IMR-90 (cell line): ENCODE measurements at regions not wholly inside any gene's neighbourhood (a gene's known extent, or its start where the extent isn't known, plus 50 kb on each side); places are given as distances from the start of the nearest gene placed in this dataset.

Source experiments
- ATAC-seq: fragments of 200-7000 bp; cut with Tn5 transposase; 2 replicates; pipeline ENCODE4 v1.9.1; 2020; ENCODE audit warnings: low read depth, mild to moderate bottlenecking, moderate library complexity
- BruUV-seq: library from RNA; stranded (reverse); fragments of 400-500 nt; replicated peaks from 2 replicates; lab custom pipeline; 2021; lab: Mats Ljungman, UMichigan
- CTCF ChIA-PET: fragments of 300-600 bp; formaldehyde crosslinking; extraction: SDS; loops from one replicate; lab custom pipeline; 2021; ENCODE audit warnings: antibody characterized with exemption; lab: Yijun Ruan, JAX
- POLR2A ChIA-PET: fragments of 300-600 bp; sonication (Branson Sonifier 250); formaldehyde crosslinking; loops from one replicate; lab custom pipeline; 2022; ENCODE audit warnings: antibody characterized with exemption; ENCODE audit not compliant: unreplicated experiment; lab: Charles Lee
- DNase-seq: peaks from one replicate; pipeline ENCODE4 v3.0.0; 2013
- H2AFZ ChIP-seq: replicated peaks from 2 replicates; pipeline ENCODE3; 2013; ENCODE audit warnings: low read length, mild to moderate bottlenecking; ENCODE audit not compliant: poor library complexity
- H2AK5ac ChIP-seq: 2 replicates; pipeline ENCODE4 v1.6.1; 2013; ENCODE audit warnings: low read depth, low read length, inconsistent platforms
- H2AK9ac ChIP-seq: replicated peaks from 2 replicates; pipeline ENCODE3; 2013; ENCODE audit warnings: mild to moderate bottlenecking, low read depth, low read length, moderate library complexity; ENCODE audit not compliant: poor library complexity
- H2BK120ac ChIP-seq: 2 replicates; pipeline ENCODE4 v1.6.1; 2013; ENCODE audit warnings: low read depth, low read length, inconsistent platforms
- H2BK15ac ChIP-seq: 3 replicates; pipeline ENCODE4 v1.6.1; 2013; ENCODE audit warnings: low read depth, low read length, inconsistent platforms
- H2BK20ac ChIP-seq: 2 replicates; pipeline ENCODE4 v1.6.1; 2013; ENCODE audit warnings: low read depth, mild to moderate bottlenecking, inconsistent platforms, low read length, moderate library complexity
- H2BK5ac ChIP-seq: 2 replicates; pipeline ENCODE4 v1.6.1; 2013; ENCODE audit warnings: mild to moderate bottlenecking, low read depth, low read length, inconsistent platforms; ENCODE audit not compliant: poor library complexity, severe bottlenecking
- H3K14ac ChIP-seq: replicated peaks from 2 replicates; pipeline ENCODE4 v1.6.1; 2013; ENCODE audit warnings: low read depth, low read length, inconsistent platforms
- H3K18ac ChIP-seq: 2 replicates; pipeline ENCODE4 v1.6.1; 2013; ENCODE audit warnings: low read depth, low read length, control low read depth
- H3K23ac ChIP-seq: 2 replicates; pipeline ENCODE4 v1.6.1; 2013; ENCODE audit warnings: low read depth, low read length, inconsistent platforms
- H3K27ac ChIP-seq: 2 replicates; pipeline ENCODE4 v1.5.1; 2013; ENCODE audit warnings: mild to moderate bottlenecking, control low read depth, low read length; ENCODE audit not compliant: insufficient read depth
- H3K27me3 ChIP-seq: 2 replicates; pipeline ENCODE4 v1.6.1; 2013; ENCODE audit warnings: low read length; ENCODE audit not compliant: control insufficient read depth, insufficient read depth
- H3K36me3 ChIP-seq: 2 replicates; pipeline ENCODE4 v1.6.1; 2013; ENCODE audit warnings: low read length, mixed read lengths; ENCODE audit not compliant: control insufficient read depth, insufficient read depth
- H3K4ac ChIP-seq: 2 replicates; pipeline ENCODE4 v1.6.1; 2013; ENCODE audit warnings: low read depth, low read length, inconsistent platforms
- H3K4me1 ChIP-seq: 2 replicates; pipeline ENCODE4 v1.6.1; 2013; ENCODE audit warnings: low read length, mixed read lengths; ENCODE audit not compliant: control insufficient read depth, insufficient read depth
- H3K4me2 ChIP-seq: 2 replicates; pipeline ENCODE4 v1.6.1; 2013; ENCODE audit warnings: low read depth, mild to moderate bottlenecking, control low read depth, low read length, moderate library complexity
- H3K4me3 ChIP-seq: 2 replicates; pipeline ENCODE4 v1.5.1; 2013; ENCODE audit warnings: low read depth, mild to moderate bottlenecking, control low read depth, low read length, moderate library complexity; ENCODE audit not compliant: insufficient read depth
- H3K56ac ChIP-seq: 2 replicates; pipeline ENCODE4 v1.6.1; 2013; ENCODE audit warnings: low read length, inconsistent platforms; ENCODE audit not compliant: insufficient read depth; ENCODE audit errors: extremely low read depth
- H3K79me1 ChIP-seq, 2 experiments: 2 replicates each; pipeline ENCODE4 v1.6.1; 2013; ENCODE audit warnings: low read length in 2 of 2, inconsistent platforms in 1 of 2, low read depth in 1 of 2
- H3K9ac ChIP-seq: 2 replicates; pipeline ENCODE4 v1.6.1; 2013; ENCODE audit warnings: low read depth, low read length, control low read depth
- H3K9me1 ChIP-seq: 2 replicates; pipeline ENCODE4 v1.6.1; 2013; ENCODE audit warnings: low read length, inconsistent platforms; ENCODE audit not compliant: insufficient read depth
- H3K9me3 ChIP-seq: 2 replicates; pipeline ENCODE4 v1.6.1; 2013; ENCODE audit warnings: low read length; ENCODE audit not compliant: control insufficient read depth, insufficient read depth
- H4K20me1 ChIP-seq: 2 replicates; pipeline ENCODE4 v1.6.1; 2013; ENCODE audit warnings: low read length, inconsistent platforms; ENCODE audit not compliant: insufficient read depth
- H4K5ac ChIP-seq: 2 replicates; pipeline ENCODE4 v1.6.1; 2013; ENCODE audit warnings: mild to moderate bottlenecking, low read depth, low read length, control low read depth
- H4K8ac ChIP-seq, 2 experiments: 2 replicates each; pipeline ENCODE4 v1.6.1; 2013; ENCODE audit warnings: low read depth in 2 of 2, low read length in 2 of 2, control low read depth in 1 of 2, inconsistent platforms in 1 of 2
- H4K91ac ChIP-seq: 2 replicates; pipeline ENCODE4 v1.6.1; 2013; ENCODE audit warnings: low read depth, low read length, inconsistent platforms; ENCODE audit not compliant: insufficient read depth
- CEBPB ChIP-seq: IDR thresholded peaks from 2 replicates; pipeline ENCODE4 v1.6.1; 2012; ENCODE audit warnings: low read depth, low read length, improper control_type of control experiment
- CHD1 ChIP-seq: IDR thresholded peaks from 2 replicates; pipeline ENCODE4 v1.6.1; 2012; ENCODE audit warnings: low read depth, low read length, improper control_type of control experiment
- FOS ChIP-seq: fragments of 150-350 bp; IDR thresholded peaks from 2 replicates; pipeline ENCODE4 v1.6.1; 2016; ENCODE audit warnings: low read depth, low read length
- MAFK ChIP-seq: IDR thresholded peaks from 2 replicates; pipeline ENCODE4 v1.6.1; 2012; ENCODE audit warnings: low read depth, low read length, improper control_type of control experiment
- POLR2A ChIP-seq: IDR thresholded peaks from 2 replicates; pipeline ENCODE4 v1.6.1; 2012; ENCODE audit warnings: mild to moderate bottlenecking, low read depth, low read length
- RAD21 ChIP-seq: IDR thresholded peaks from 2 replicates; pipeline ENCODE4 v1.6.1; 2012; ENCODE audit warnings: low read length, improper control_type of control experiment
- RFX5 ChIP-seq: IDR thresholded peaks from 2 replicates; pipeline ENCODE4 v1.8.0; 2012; ENCODE audit warnings: low read depth, mild to moderate bottlenecking, low read length, moderate library complexity
- SMC3 ChIP-seq: fragments of 150-350 bp; IDR thresholded peaks from 2 replicates; pipeline ENCODE4 v1.6.1; 2016; ENCODE audit warnings: low read depth, mild to moderate bottlenecking, antibody characterized with exemption, low read length, moderate library complexity
- WGBS, 2 experiments: methylation state at CpG; one replicate each; pipeline versions ENCODE4 v1.1.5 to v1.1.7; 2013; ENCODE audit warnings: missing lambda C conversion rate in 2 of 2; ENCODE audit not compliant: insufficient read length in 1 of 2; ENCODE audit errors: extremely low coverage in 2 of 2; 5-methylcytosine and 5-hydroxymethylcytosine counted together
- dilution Hi-C: fragments of 300-500 bp; cut with HindIII; formaldehyde crosslinking; loops from one replicate; pipeline ENCODE4 v1.14.3; 2018; ENCODE audit warnings: low sequenced_read_pairs; ENCODE audit not compliant: unreplicated experiment
- in situ Hi-C: fragments of 300-500 bp; cut with MboI; formaldehyde crosslinking; loops from 3 replicates; pipeline ENCODE4 v1.14.3; 2019; ENCODE audit warnings: low sequenced_read_pairs, inconsistent platforms, mixed read lengths
- intact Hi-C: fragments of 100-400 bp; cut with micrococcal nuclease; formaldehyde crosslinking; loops from 2 replicates; pipeline ENCODE4 v1.10.0; 2022
- TF ChIP-seq, protein P1 (sequence below): fragments of 150-350 bp; IDR thresholded peaks from 2 replicates; pipeline ENCODE4 v1.6.1; 2016; ENCODE audit warnings: low read depth, mild to moderate bottlenecking, low read length, moderate library complexity, borderline replicate concordance
- TF ChIP-seq, protein P2 (sequence below): fragments of 150-350 bp; IDR thresholded peaks from 2 replicates; pipeline ENCODE4 v1.6.1; 2017; ENCODE audit warnings: mild to moderate bottlenecking, antibody characterized with exemption, low read length, low read depth

DNA sequence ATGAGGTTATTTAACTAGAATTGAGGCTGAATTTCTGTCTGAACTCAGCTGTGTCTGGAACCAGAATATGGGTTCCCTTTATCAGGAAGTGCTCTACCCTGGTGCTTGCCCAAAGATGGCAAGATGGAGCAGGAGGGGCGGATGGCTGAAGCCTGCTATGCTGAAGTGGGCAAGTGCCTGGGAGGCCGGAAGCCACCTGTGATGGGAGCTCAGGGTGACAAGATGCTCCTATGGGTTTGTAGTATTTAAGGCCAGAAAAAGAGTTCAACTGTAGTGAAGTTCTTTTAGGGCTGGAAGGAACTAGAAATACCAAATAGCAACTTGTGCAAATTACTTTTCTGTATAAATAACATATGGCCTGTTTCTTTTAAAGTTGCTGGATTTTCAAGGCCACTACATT is 808.9 kb upstream of the RAB6C start:
- POLR2A ChIA-PET, result no interaction called here
- Histone ChIP-seq H3K79me1 (no peaks in the 10 kb centered on the region), H3K9me1 (no peaks in the 10 kb centered on the region), H2BK120ac (no peak overlapping the region), H2BK15ac (no peak overlapping the region), H3K56ac (no peak overlapping the region), H4K8ac (no peak overlapping the region), H3K36me3 (no peaks in the 10 kb centered on the region), H3K9me3 (no peaks in the 10 kb centered on the region), H3K23ac (no peak overlapping the region), H2AK9ac (no peak overlapping the region), H3K9ac (no peak overlapping the region), H3K4ac (no peak overlapping the region), H2AFZ (no peak overlapping the region), H3K4me2 (no peak overlapping the region), H3K14ac (no peak overlapping the region), H4K20me1 (no peaks in the 10 kb centered on the region), H3K27me3 (no peaks in the 10 kb centered on the region), H4K5ac (no peak overlapping the region), H3K27ac (no peak overlapping the region), H2BK20ac (no peak overlapping the region), H2AK5ac (no peak overlapping the region), H4K91ac (no peak overlapping the region), H2BK5ac (no peak overlapping the region), H3K4me1 (no peaks in the 10 kb centered on the region), H3K18ac (no peak overlapping the region), H3K4me3 (no peak overlapping the region)
- no TSS peak for BruUV-seq
- DNase-seq (no peak), ATAC-seq (no peak)
- no peak for TF ChIP-seq MAFK
- no peak for TF ChIP-seq SMC3
- no peak for TF ChIP-seq FOS
- TF ChIP-seq RAD21, result no peak
- TF ChIP-seq CHD1, result no peak
- no peak for TF ChIP-seq POLR2A
- TF ChIP-seq, protein P1, sequence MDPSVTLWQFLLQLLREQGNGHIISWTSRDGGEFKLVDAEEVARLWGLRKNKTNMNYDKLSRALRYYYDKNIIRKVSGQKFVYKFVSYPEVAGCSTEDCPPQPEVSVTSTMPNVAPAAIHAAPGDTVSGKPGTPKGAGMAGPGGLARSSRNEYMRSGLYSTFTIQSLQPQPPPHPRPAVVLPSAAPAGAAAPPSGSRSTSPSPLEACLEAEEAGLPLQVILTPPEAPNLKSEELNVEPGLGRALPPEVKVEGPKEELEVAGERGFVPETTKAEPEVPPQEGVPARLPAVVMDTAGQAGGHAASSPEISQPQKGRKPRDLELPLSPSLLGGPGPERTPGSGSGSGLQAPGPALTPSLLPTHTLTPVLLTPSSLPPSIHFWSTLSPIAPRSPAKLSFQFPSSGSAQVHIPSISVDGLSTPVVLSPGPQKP, result no peak
- TF ChIP-seq RFX5, result no peak
- TF ChIP-seq CEBPB, result no peak
- TF ChIP-seq, protein P2, sequence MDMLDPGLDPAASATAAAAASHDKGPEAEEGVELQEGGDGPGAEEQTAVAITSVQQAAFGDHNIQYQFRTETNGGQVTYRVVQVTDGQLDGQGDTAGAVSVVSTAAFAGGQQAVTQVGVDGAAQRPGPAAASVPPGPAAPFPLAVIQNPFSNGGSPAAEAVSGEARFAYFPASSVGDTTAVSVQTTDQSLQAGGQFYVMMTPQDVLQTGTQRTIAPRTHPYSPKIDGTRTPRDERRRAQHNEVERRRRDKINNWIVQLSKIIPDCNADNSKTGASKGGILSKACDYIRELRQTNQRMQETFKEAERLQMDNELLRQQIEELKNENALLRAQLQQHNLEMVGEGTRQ, result no peak
- no CpG with 5 or more reads among the region's 2 CpGs for WGBS, 2 experiments
- in situ Hi-C loops, result no loop called here
- CTCF ChIA-PET, result no interaction called here
- dilution Hi-C loops, result no loop called here
- intact Hi-C loops, result no loop called here
